Activated CD4-positive, CD25-positive, alpha-beta regulatory T cell treated with anti-CD3 and anti-CD28 coated beads, Interleukin-2, amount 50 U/mL, for 24 hours (primary cell): ENCODE measurements at regions not wholly inside any gene's neighbourhood (a gene's known extent, or its start where the extent isn't known, plus 50 kb on each side); places are given as distances from the start of the nearest gene placed in this dataset.

Source experiments
- ATAC-seq, 2 donors: fragments of 150-1000 bp; cut with Tn5 transposase; one replicate each; pipeline ENCODE4 v1.10.0; 2021; ENCODE audit warnings: mild to moderate bottlenecking in 1 of 2, moderate library complexity in 1 of 2

- ATAC-seq, result no peak
These were observed 257.7 kb downstream of the GABRG2 start for GRCh38 chr5:162325143-162325727.

GRCh38 chr5:162334944-162335343 is 267.4 kb downstream of the GABRG2 start:
- no peak for ATAC-seq

- ATAC-seq, result no peak
These were observed 292.9 kb downstream of the GABRG2 start for GRCh38 chr5:162360373-162360931.

GRCh38 chr5:162372256-162372655 is 304.7 kb downstream of the GABRG2 start:
- ATAC-seq, result no peak

- ATAC-seq, result no peak
These were observed 310.3 kb downstream of the GABRG2 start for GRCh38 chr5:162377895-162378294.

GRCh38 chr5:162382839-162383238 is 315.3 kb downstream of the GABRG2 start:
- no peak for ATAC-seq

GRCh38 chr5:162384225-162384624 is 316.7 kb downstream of the GABRG2 start:
- ATAC-seq, result no peak

GRCh38 chr5:162391833-162392232 is 324.3 kb downstream of the GABRG2 start:
- ATAC-seq, result no peak

- ATAC-seq, result no peak
These were observed 324.8 kb downstream of the GABRG2 start for GRCh38 chr5:162392336-162392735.

GRCh38 chr5:162393534-162393933 is 326.0 kb downstream of the GABRG2 start:
- ATAC-seq, result no peak

GRCh38 chr5:162407614-162408013 is 340.0 kb downstream of the GABRG2 start:
- no peak for ATAC-seq

- ATAC-seq, result no peak
These were observed 342.8 kb downstream of the GABRG2 start for GRCh38 chr5:162410365-162410764.

GRCh38 chr5:162429142-162429541 is 361.6 kb downstream of the GABRG2 start:
- no peak for ATAC-seq

GRCh38 chr5:162434281-162434680 is 366.7 kb downstream of the GABRG2 start:
- no peak for ATAC-seq

GRCh38 chr5:162436055-162436454 is 368.5 kb downstream of the GABRG2 start:
- ATAC-seq, result no peak

- ATAC-seq, result no peak
These were observed 376.7 kb downstream of the GABRG2 start for GRCh38 chr5:162444129-162444762.

GRCh38 chr5:162456086-162456485 is 388.5 kb downstream of the GABRG2 start:
- no peak for ATAC-seq

GRCh38 chr5:162466011-162466410 is 398.4 kb downstream of the GABRG2 start:
- ATAC-seq, result no peak

GRCh38 chr5:162473041-162473714 is 405.6 kb downstream of the GABRG2 start:
- no peak for ATAC-seq

- no peak for ATAC-seq
These were observed 406.7 kb downstream of the GABRG2 start for GRCh38 chr5:162474239-162474638.

- no peak for ATAC-seq
These were observed 416.5 kb downstream of the GABRG2 start for GRCh38 chr5:162484095-162484494.

- no peak for ATAC-seq
These were observed 417.4 kb downstream of the GABRG2 start for GRCh38 chr5:162484986-162485385.

GRCh38 chr5:162485666-162486292 is 418.2 kb downstream of the GABRG2 start:
- no peak for ATAC-seq
